ENCODE measurements at regions not wholly inside any gene's neighbourhood (a gene's known extent, or its start where the extent isn't known, plus 50 kb on each side); places are given as distances from the start of the nearest gene placed in this dataset.

DNA sequence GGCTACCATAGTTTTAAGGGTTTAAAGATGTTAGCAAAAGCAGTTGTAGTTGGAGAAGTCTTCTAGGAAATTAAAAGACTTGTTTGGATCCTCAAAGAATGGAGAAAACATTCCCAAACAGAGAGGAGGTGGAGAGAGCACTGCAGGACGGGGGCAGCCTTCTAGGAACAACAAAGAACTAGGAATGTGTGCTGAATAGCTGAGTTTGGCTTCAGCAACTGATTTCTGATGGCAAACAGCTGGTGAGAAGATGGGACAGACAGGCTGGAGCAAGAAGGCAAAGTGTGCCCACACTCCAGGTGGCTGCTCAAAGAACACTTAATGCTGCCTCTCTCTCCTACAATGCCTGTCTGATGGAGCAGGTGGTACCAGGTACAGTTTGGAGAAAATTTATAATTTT, 1331.1 kb downstream of the ADGRL3 start:
- no peaks in the 10 kb centered on the region for H3K36me3 ChIP-seq
- intact Hi-C loops (cut with DNase I) = no loop called here
- H3K4me3 ChIP-seq = no peak overlapping the region
- no peaks in the 10 kb centered on the region for H3K27me3 ChIP-seq
- DNase-seq (ENCODE audit: extremely low spot score in 2 of 2) = no peak
- H3K4me1 ChIP-seq = no peaks in the 10 kb centered on the region
- TF ChIP-seq POLR2AphosphoS5 (IDR thresholded peaks at IDR 0.05; ENCODE audit: insufficient read depth in 1 of 2, low read depth in 1 of 2) = no peak
- TF ChIP-seq, protein P1, sequence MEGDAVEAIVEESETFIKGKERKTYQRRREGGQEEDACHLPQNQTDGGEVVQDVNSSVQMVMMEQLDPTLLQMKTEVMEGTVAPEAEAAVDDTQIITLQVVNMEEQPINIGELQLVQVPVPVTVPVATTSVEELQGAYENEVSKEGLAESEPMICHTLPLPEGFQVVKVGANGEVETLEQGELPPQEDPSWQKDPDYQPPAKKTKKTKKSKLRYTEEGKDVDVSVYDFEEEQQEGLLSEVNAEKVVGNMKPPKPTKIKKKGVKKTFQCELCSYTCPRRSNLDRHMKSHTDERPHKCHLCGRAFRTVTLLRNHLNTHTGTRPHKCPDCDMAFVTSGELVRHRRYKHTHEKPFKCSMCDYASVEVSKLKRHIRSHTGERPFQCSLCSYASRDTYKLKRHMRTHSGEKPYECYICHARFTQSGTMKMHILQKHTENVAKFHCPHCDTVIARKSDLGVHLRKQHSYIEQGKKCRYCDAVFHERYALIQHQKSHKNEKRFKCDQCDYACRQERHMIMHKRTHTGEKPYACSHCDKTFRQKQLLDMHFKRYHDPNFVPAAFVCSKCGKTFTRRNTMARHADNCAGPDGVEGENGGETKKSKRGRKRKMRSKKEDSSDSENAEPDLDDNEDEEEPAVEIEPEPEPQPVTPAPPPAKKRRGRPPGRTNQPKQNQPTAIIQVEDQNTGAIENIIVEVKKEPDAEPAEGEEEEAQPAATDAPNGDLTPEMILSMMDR (IDR thresholded peaks at IDR 0.05) = no peak
- TF ChIP-seq POLR2A (IDR thresholded peaks at IDR 0.05) = no peak
- no peaks in the 10 kb centered on the region for H3K9me3 ChIP-seq
- no peak overlapping the region for H3K27ac ChIP-seq

DNA sequence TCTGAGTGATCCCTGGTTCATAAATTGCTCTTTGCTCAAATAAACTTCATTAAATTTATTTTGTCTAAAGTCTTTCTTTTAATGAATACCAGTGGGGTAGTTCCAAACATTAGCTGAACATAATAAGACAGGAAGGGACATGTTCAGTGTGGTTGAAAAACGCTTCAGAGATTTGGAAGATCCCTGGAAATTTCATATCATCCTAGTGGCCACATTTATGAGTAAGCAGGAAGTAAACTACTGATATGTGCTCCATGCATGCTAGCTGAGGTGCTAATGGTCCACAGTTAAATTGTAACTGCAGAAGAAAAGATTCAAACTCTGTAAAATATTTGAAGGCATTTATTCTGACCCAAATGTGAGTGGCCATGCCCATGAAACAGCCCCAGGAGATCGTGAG, 1328.7 kb downstream of the ADGRL3 start:
- intact Hi-C loops (cut with DNase I) = no loop called here
- no peaks in the 10 kb centered on the region for H3K36me3 ChIP-seq
- no peak for DNase-seq (ENCODE audit: extremely low spot score in 2 of 2)

DNA sequence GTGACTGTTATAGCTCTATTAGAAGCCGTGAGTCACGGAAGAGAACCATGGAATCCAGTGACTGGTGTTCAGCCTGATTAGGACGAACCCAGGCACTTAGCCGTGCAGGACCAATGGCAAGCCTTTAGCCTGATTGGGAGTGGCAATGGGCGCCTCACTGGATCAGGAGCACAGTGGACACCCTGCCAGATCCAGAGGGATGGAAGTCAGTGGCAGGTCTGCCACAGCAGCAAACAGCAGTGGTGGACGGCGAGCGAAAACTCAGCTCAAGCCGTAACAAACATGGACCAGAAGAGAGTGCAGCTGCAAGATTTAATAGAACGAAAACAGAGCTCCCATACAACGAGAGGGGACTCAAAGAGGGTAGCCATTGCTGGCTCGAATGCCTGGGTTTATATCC, 1326.5 kb downstream of the ADGRL3 start:
- intact Hi-C loops (cut with DNase I) = no loop called here
- Histone ChIP-seq H3K36me3 (no peaks in the 10 kb centered on the region), H3K27ac (no peak overlapping the region), H3K4me3 (no peak overlapping the region), H3K4me1 (no peaks in the 10 kb centered on the region), H3K9me3 (no peaks in the 10 kb centered on the region), H3K27me3 (no peaks in the 10 kb centered on the region)
- DNase-seq (ENCODE audit: extremely low spot score in 2 of 2) = no peak
- TF ChIP-seq POLR2A (IDR thresholded peaks at IDR 0.05) (no peak), POLR2AphosphoS5 (IDR thresholded peaks at IDR 0.05; ENCODE audit: insufficient read depth in 1 of 2, low read depth in 1 of 2) (no peak)
- TF ChIP-seq, protein P1 (IDR thresholded peaks at IDR 0.05) = no peak

More for the DNA sequence above, 1328.7 kb downstream of the ADGRL3 start:
- TF ChIP-seq POLR2A (IDR thresholded peaks at IDR 0.05) (no peak), POLR2AphosphoS5 (IDR thresholded peaks at IDR 0.05; ENCODE audit: insufficient read depth in 1 of 2, low read depth in 1 of 2) (no peak)
- TF ChIP-seq, protein P1 (IDR thresholded peaks at IDR 0.05) = no peak
- no peak overlapping the region for H3K27ac ChIP-seq
- H3K4me3 ChIP-seq = no peak overlapping the region
- no peaks in the 10 kb centered on the region for H3K9me3 ChIP-seq
- no peaks in the 10 kb centered on the region for H3K4me1 ChIP-seq
- no peaks in the 10 kb centered on the region for H3K27me3 ChIP-seq

- Histone ChIP-seq H3K4me3 (no peak overlapping the region), H3K4me1 (no peaks in the 10 kb centered on the region), H3K36me3 (no peaks in the 10 kb centered on the region), H3K27me3 (no peaks in the 10 kb centered on the region), H3K27ac (no peak overlapping the region), H3K9me3 (no peaks in the 10 kb centered on the region)
- TF ChIP-seq POLR2A (IDR thresholded peaks at IDR 0.05) (no peak), POLR2AphosphoS5 (IDR thresholded peaks at IDR 0.05; ENCODE audit: insufficient read depth in 1 of 2, low read depth in 1 of 2) (no peak)
- TF ChIP-seq, protein P1 (IDR thresholded peaks at IDR 0.05) = no peak
- DNase-seq (ENCODE audit: extremely low spot score in 2 of 2) = no peak
- intact Hi-C loops (cut with DNase I) = no loop called here
Measured at GRCh38 chr4:62523256-62523655, 1323.1 kb downstream of the ADGRL3 start.

- intact Hi-C loops (cut with DNase I) = no loop called here
- no peaks in the 10 kb centered on the region for H3K27me3 ChIP-seq
- H3K4me1 ChIP-seq = no peaks in the 10 kb centered on the region
- H3K4me3 ChIP-seq = no peak overlapping the region
- no peak overlapping the region for H3K27ac ChIP-seq
- no peak for TF ChIP-seq POLR2AphosphoS5 (IDR thresholded peaks at IDR 0.05; ENCODE audit: insufficient read depth in 1 of 2, low read depth in 1 of 2)
- no peak for TF ChIP-seq POLR2A (IDR thresholded peaks at IDR 0.05)
- TF ChIP-seq, protein P1 (IDR thresholded peaks at IDR 0.05) = no peak
- no peaks in the 10 kb centered on the region for H3K36me3 ChIP-seq
- H3K9me3 ChIP-seq = no peaks in the 10 kb centered on the region
- no peak for DNase-seq (ENCODE audit: extremely low spot score in 2 of 2)
Measured at GRCh38 chr4:62522273-62522672, 1322.1 kb downstream of the ADGRL3 start.
